ENCODE measurements at regions not wholly inside any gene's neighbourhood (a gene's known extent, or its start where the extent isn't known, plus 50 kb on each side); places are given as distances from the start of the nearest gene placed in this dataset.

- TF ChIP-seq CTCF (IDR thresholded peaks at IDR 0.05) (no peak), POLR2A (IDR thresholded peaks at IDR 0.05) (no peak)
These were observed 244.1 kb upstream of the RHOBTB1 start for GRCh38 chr10:61188101-61188500.

Measured in uterus (tissue), 2 donors.